Stimulated activated CD4-positive, alpha-beta T cell treated with anti-CD3 and anti-CD28 coated beads, Interleukin-1b, Interleukin-23, amount 100 ng/mL, for 48 hours (primary cell): ENCODE measurements at regions not wholly inside any gene's neighbourhood (a gene's known extent, or its start where the extent isn't known, plus 50 kb on each side); places are given as distances from the start of the nearest gene placed in this dataset.
A peak's percentile ranks its signal among the peaks of the same experiment; 100 is the strongest.
"Not testable (repeated sequence)": the region's sequence is repeated elsewhere in the genome, so short reads cannot be mapped to it uniquely, and the experiment has no call there.

Source experiments
- DNase-seq: peaks from one replicate; pipeline ENCODE4 v3.0.0-alpha.2; 2020

DNA sequence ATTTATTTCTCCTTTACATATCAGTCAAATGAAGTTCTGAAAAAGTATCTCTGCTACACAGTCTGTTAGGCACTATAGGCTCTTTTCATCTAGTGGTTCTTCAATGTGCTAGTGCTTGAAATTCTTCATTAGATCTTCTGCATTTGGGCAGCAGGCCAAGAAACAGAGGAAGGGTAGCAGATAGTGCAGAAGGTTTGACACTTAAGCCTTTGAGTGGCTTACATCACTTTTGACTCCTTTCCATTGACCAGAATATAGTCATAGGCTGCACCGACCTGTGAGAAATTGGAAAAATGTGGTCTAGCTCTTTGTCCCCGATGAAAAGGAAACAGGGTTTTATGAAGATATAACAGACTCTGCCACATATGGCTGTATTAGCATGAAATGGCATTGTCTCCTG lies 459.5 kb upstream of the PTGER4 start:
- DNase-seq: no peak

GRCh38 chr5:40217553-40217952 lies 462.2 kb upstream of the PTGER4 start:
- DNase-seq: no peak

DNA sequence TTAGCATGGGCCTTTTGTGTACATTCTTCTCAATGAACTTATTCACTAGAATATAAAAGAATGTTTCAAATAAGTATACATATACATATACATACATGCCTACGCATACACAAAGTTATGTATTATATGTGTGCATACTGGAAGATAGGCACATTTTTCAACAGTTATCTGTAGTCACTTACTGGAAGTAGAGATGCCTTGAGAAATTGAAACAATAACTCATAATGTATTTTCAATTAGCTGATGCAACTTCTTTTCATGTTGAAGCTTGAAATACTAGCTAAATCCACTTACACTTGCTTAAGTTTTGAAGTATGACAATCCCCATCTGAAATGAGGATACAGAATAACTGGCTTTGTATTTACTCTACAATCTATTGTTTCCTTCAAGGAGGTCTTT lies 469.0 kb upstream of the PTGER4 start:
- no peak for DNase-seq

DNA sequence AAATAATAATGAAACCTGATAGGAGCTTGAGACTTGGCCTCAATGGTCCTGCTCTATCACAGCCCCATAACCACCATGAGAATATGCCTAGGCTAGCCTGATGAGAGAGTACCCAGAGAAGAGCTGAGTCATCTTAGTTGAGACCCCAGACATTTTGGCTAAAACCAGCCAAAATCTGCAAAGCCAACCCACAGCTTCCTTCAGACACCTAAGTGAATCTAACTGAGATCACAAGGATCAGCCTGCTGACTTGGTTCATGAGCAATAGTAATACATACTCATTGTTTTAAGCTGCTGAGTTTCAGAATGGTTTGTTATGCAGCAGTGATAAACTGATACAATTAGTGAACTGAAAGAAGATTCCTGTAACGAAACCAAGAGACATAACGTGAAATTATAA lies 473.7 kb upstream of the PTGER4 start:
- peak; percentile 19 for DNase-seq

GRCh38 chr5:40204144-40204543 lies 475.6 kb upstream of the PTGER4 start:
- no peak for DNase-seq

GRCh38 chr5:40202814-40203440 lies 476.8 kb upstream of the PTGER4 start:
- no peak for DNase-seq

- DNase-seq: no peak
Observed at GRCh38 chr5:40198736-40199135, 481.0 kb upstream of the PTGER4 start.

DNA sequence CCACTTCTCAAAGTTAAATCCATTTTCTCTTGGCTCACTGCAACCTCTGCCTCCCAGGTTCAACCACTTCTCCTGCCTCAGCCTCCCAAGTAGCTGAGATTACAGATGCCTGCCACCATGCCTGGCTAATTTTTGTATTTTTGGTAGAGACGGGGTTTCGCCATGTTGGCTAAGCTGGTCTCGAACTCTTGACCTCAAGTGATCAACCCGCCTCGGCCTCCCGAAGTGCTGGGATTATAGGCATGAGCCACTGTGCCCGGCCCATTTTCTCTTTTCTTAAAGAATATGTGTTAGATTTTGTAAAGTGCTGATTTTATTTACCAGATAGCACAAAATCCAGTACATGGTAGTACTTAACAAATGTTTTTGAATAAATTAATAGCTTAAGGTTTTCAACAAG lies 484.1 kb upstream of the PTGER4 start:
- not testable (repeated sequence) for DNase-seq

DNA sequence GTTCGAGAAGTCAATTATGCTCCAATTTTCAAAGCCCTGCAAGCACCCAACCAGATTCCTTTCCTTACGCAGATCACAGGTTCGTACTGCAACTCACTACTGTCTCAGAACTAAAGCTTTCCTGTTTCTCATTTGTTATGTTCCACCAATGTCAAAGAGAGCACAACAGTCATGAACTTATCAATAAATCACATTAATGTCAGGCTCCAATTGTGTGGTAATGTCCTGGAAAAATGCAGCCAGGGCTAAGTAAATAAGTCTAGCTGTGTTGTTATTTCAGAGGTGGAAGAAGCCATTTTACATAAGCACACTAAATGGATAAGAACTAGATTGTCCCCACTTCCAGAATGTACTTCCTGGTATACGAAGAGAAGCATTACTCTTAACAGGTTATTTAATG lies 488.6 kb upstream of the PTGER4 start:
- no peak for DNase-seq

DNA sequence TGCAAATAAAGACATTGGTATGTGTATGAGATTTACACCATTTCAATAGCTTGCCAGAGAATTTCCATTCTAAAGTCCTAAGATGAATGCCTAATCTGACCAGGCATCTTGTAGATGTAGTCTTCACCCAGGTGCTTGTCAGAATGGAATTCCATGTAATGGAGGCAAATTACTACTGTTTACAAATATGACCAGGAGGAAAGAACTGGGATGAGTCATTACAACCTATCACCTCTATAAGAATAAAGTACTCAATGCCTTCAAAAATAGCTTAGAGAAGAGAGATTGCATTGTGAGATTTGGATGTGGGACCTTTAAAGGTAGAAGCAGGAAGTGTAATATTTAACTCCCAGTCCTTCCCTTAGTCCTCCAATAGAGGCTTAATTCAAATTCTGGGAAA lies 507.0 kb upstream of the PTGER4 start:
- DNase-seq: no peak

DNA sequence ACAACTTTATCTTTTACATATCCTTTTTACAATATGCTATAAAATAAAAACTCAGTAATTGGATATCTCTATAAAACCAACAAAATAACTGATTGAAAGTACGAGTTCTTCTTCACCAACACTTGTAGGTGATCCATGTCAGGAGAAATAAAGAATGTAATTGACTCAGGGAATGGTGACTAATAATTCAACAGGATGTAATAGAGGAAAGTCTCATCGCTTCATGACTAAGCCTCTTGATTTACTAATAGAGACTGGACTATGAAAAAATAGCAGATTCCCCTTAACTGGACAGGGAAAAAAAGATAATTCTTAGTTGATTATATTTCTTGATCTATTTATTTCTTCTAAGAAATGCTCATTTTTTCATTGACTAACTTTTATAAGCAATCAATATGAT lies 507.7 kb upstream of the PTGER4 start:
- no peak for DNase-seq

DNA sequence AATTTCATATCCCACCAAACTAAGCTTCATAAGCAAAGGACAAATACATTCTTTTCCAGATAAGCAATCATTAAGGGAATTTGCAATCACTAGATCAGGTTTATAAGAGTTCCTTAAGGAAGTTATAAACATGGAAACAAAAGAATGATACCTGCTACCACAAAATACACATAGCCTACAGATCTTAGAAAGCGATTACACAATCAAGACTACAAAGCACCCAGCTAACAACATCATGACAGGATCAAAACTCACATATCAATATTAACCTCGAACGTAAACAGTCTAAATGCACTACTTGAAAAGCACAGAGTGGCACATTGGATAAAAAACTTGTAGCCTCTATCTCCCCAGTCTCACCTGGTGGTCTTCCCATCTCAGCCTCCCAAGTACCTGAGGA lies 512.4 kb upstream of the PTGER4 start:
- DNase-seq: no peak

DNA sequence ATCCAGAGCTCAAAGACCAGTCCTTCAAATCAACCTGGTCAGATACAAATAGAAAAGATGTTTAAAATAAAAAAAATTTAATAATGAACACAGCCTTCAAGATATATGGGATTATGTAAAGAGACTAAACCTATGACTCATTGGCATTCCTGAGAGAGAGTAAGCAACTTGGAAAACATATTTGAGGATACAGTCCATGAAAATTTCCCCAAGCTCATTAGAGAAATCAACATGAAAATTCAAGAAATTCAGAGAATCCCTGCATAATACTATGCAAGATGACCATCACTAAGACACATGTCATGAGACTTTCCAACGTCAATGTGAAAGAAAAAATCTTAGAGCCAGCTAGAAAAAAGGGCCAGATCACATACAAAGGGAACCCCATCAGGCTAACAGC lies 512.9 kb upstream of the PTGER4 start:
- no peak for DNase-seq

- no peak for DNase-seq
Observed at GRCh38 chr5:40165789-40166728, 513.7 kb upstream of the PTGER4 start.

GRCh38 chr5:40165106-40165788 lies 514.5 kb upstream of the PTGER4 start:
- no peak for DNase-seq

- DNase-seq: no peak
Observed at GRCh38 chr5:40160435-40160834, 519.3 kb upstream of the PTGER4 start.

GRCh38 chr5:40154194-40154593 lies 525.5 kb upstream of the PTGER4 start:
- DNase-seq: no peak

DNA sequence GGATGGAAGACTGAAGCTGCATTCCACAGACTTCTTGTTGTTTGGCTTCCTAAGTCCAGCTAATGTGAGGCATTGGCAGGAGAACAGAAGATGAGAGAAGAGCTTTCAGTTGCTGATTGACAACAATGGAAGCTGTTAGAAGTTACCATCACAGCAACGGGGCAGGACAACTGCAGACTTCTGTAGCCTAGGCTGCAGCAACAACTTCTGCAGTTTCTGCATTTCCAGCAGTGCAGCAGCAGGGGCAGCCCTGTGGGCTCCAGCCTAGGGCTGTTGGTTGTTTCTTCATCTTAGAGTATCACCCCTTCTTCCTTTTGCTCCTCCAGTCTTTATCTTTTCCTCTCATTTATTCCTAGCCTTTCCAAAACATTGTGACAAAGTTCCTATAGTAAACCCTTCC lies 528.8 kb upstream of the PTGER4 start:
- no peak for DNase-seq

DNA sequence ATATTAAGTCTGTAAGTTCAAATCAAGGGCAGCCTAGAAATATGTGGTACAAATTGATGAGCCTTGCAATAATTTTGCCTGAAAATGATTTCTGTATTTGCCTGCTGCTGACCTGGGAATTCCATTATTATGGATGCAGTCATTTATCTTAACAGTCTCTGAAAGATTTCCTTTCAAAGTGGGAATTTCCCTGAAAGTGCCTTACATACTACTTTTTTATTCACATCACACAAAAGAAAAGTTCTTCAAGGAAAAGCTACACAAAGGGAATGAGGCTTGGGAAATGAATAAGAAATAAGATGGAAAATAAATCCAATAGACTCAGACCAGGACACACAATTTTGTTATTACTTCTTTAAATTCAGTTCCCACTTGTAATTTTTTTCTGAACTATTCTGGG lies 537.8 kb upstream of the PTGER4 start:
- no peak for DNase-seq

GRCh38 chr5:40141418-40141817 lies 538.3 kb upstream of the PTGER4 start:
- no peak for DNase-seq

DNA sequence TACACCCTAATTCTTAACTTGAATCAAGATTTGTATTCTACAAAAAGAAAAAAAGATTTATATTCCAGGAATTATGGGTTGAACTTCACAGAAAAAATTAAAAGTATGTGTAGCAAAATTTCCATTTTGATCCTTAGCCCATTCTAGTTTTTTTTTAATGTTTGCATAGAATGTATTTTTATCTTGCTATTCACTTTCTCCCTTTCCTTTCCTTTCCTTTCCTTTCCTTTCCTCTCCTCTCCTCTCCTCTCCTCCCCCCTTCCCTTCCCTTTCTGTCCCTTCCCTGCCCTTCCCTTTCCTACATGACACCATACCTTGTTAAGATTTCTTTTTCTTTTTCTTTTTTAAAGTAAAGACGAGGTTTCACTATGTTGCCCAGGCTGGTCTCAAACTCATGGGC lies 542.5 kb upstream of the PTGER4 start:
- no peak for DNase-seq

DNA sequence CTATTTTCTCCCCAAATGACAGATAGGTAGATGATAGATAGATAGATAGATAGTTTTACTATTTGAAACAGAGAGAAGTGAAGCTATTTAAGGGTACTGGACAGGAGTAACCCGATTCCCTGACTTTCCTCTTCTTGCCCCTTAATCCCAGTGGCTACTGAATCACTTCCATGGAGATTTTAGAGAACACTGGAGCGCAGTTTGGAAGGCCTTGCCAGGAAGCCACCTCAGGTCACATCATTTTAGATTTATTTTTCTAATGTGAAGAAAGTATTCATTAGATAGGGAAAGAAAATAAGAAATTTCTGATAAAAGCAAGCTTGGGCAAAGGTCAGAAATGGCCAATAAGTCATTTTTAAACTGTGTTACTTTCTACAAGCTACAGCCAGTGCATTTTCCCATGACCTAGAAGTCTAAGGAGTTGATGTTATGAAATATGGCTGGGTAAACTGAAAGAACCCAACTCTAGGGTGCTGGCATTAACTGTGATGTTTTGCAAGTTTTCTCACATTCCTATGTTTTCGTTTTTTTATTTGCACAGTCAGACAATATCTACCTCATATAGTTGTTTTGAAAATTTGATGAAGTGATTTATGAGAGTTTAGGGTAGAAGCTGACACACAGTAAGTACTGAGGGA lies 544.7 kb upstream of the PTGER4 start:
- no peak for DNase-seq

DNA sequence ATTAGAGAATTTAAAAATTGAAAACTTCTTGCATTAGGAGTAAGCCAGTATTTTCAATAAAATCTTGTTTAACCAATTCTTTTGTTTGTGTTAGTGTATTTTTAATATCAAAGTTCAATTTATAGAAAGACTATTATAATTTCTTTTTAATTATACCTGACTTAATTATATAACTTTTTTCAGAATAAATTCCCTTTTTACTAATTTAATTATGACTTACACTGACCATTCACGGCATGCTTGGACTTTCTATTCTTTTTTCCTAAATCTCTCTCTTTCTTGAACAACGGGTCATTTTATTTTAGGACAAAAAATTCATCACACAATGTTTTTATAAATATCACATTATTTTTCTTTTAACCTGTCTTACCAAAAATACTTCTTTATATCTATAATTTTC lies 555.3 kb upstream of the PTGER4 start:
- DNase-seq: no peak
